IPS-18a (cell line): ENCODE measurements at regions not wholly inside any gene's neighbourhood (a gene's known extent, or its start where the extent isn't known, plus 50 kb on each side); places are given as distances from the start of the nearest gene placed in this dataset.

ENCODE experiments used
- H3K27ac ChIP-seq: one replicate; pipeline ENCODE4 v1.5.1; 2013; ENCODE audit warnings: low read length
- H3K27me3 ChIP-seq: one replicate; pipeline ENCODE4 v1.6.1; 2013; ENCODE audit warnings: mild to moderate bottlenecking, low read length; ENCODE audit not compliant: control insufficient read depth, insufficient read depth
- H3K36me3 ChIP-seq: one replicate; pipeline ENCODE4 v1.6.1; 2013; ENCODE audit warnings: low read depth, low read length; ENCODE audit not compliant: control insufficient read depth
- H3K4me1 ChIP-seq: one replicate; pipeline ENCODE4 v1.6.1; 2013; ENCODE audit warnings: low read depth, low read length; ENCODE audit not compliant: control insufficient read depth
- H3K4me3 ChIP-seq: one replicate; pipeline ENCODE4 v1.5.1; 2013; ENCODE audit warnings: low read length
- H3K9ac ChIP-seq: one replicate; pipeline ENCODE4 v1.6.1; 2013; ENCODE audit warnings: mild to moderate bottlenecking, low read length, moderate library complexity
- H3K9me3 ChIP-seq: one replicate; pipeline ENCODE4 v1.6.1; 2013; ENCODE audit warnings: low read depth, low read length; ENCODE audit not compliant: control insufficient read depth

DNA sequence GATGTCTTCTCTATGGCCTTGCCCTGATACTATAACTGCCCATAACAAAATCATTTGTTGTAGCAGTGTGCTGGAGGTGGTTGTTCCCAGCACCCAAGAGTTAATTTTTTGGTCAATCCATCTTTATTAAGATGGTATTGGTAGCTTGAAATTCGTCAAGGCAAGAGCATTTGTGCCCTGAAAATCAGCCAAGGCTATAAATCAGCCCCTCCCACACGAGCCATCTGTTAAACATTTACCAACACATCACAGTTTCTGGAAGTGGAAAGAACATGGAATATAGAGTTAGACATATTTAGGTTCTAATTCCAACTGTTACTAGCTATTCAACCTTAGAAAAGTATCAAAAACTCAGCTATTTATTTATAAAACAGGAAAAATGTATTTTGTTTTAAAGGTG is 888.4 kb upstream of the GJE1 start:
- Histone ChIP-seq H3K36me3 (no peaks in the 10 kb centered on the region), H3K9me3 (no peaks in the 10 kb centered on the region), H3K4me1 (no peaks in the 10 kb centered on the region), H3K4me3 (no peak overlapping the region), H3K27ac (no peak overlapping the region), H3K9ac (no peak overlapping the region), H3K27me3 (no peaks in the 10 kb centered on the region)

- Histone ChIP-seq H3K27ac (no peak overlapping the region), H3K36me3 (no peaks in the 10 kb centered on the region), H3K4me3 (no peak overlapping the region), H3K9me3 (no peaks in the 10 kb centered on the region), H3K27me3 (no peaks in the 10 kb centered on the region), H3K4me1 (no peaks in the 10 kb centered on the region), H3K9ac (no peak overlapping the region)
These were observed 889.8 kb upstream of the GJE1 start for GRCh38 chr6:141242957-141243356.

DNA sequence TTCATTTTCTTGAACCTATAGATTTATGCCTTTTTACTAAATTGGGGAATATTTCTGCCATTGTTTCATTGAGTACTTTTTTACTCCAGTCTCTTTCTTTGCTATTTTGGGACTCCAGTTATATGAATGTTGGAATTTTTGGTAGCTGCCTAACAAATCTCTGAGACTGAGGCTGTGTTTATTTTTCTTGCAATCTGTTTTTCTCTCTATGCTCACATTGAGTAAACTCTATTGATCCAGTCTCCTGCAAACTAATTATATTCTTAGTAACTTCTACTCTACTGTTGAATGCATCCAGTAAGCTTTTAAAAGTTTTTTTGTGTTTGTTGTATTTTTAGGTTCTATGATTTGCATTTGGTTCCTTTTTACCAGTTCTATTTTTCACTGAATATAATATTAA is 903.4 kb upstream of the GJE1 start:
- H3K9ac ChIP-seq, result no peak overlapping the region
- no peak overlapping the region for H3K4me3 ChIP-seq
- H3K4me1 ChIP-seq, result no peaks in the 10 kb centered on the region
- H3K9me3 ChIP-seq, result peaks cover 5% of the 10 kb centered on the region
- H3K27ac ChIP-seq, result no peak overlapping the region
- H3K36me3 ChIP-seq, result no peaks in the 10 kb centered on the region
- no peaks in the 10 kb centered on the region for H3K27me3 ChIP-seq

DNA sequence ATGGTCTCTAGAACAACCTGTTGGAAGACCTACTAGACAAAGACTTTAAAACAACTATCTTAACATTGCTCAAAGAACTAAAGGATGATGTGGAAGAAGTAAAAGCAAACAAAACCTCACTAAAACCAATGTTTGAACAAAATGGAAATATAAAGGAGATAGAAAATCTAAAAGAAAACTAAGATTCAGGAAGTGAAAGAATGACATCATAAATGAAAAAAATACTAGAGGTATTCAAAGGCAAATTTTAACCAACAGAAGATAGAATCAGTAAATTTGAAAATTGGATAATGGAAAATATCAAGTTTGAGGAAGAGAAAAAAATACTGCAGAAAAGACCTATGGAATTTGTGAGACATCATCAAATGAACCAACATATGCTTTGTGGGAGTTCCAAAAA is 914.1 kb upstream of the GJE1 start:
- Histone ChIP-seq H3K9ac (no peak overlapping the region), H3K27ac (no peak overlapping the region), H3K9me3 (peaks cover 14% of the 10 kb centered on the region), H3K27me3 (no peaks in the 10 kb centered on the region), H3K4me3 (no peak overlapping the region), H3K4me1 (no peaks in the 10 kb centered on the region), H3K36me3 (no peaks in the 10 kb centered on the region)

DNA sequence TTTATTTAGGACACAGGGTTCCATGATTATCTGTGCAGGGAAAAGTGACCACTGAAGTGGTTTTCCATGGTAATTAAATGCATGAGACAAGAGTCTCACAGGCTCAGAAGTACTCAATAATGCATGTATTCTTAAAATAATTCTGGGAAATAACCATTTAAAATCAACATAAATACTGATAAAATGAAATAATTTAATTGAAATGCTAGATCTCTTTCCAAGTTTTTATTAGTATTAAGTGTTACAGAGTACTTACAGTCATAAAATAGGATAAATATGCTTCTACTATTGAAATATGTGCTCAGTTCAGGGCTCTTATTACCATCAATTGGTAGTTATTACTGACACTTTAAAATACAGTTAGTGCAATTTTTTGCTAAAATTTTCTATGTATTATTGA is 916.0 kb upstream of the GJE1 start:
- H3K9me3 ChIP-seq, result peaks cover 14% of the 10 kb centered on the region
- H3K27ac ChIP-seq, result no peak overlapping the region
- H3K4me1 ChIP-seq, result no peaks in the 10 kb centered on the region
- H3K36me3 ChIP-seq, result no peaks in the 10 kb centered on the region
- no peaks in the 10 kb centered on the region for H3K27me3 ChIP-seq
- no peak overlapping the region for H3K4me3 ChIP-seq
- H3K9ac ChIP-seq, result no peak overlapping the region

DNA sequence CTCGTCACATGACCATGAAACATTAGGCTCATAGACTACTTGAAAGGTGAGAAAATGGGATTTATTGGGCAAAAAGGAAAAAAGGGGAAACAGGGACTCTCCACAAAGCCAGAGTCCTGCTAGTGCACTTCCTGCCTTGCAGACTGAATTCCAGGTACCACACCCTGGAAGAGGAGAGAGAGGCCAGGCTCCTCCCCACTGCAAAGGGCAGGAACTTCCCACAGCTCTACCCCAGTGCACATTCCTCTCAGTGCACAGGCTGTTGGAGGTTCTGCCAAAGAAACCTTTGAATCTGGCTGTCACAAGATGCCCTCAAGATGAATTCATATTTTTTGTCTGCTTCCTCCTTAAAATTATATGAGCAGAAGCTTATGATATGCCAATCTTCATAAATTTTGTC is 920.4 kb upstream of the GJE1 start:
- H3K4me1 ChIP-seq, result no peaks in the 10 kb centered on the region
- H3K27me3 ChIP-seq, result no peaks in the 10 kb centered on the region
- no peak overlapping the region for H3K9ac ChIP-seq
- no peak overlapping the region for H3K27ac ChIP-seq
- H3K9me3 ChIP-seq, result no peaks in the 10 kb centered on the region
- H3K36me3 ChIP-seq, result no peaks in the 10 kb centered on the region
- H3K4me3 ChIP-seq, result no peak overlapping the region

- H3K9ac ChIP-seq, result no peak overlapping the region
- H3K27me3 ChIP-seq, result no peaks in the 10 kb centered on the region
- no peak overlapping the region for H3K27ac ChIP-seq
- H3K9me3 ChIP-seq, result no peaks in the 10 kb centered on the region
- no peaks in the 10 kb centered on the region for H3K4me1 ChIP-seq
- no peak overlapping the region for H3K4me3 ChIP-seq
- no peaks in the 10 kb centered on the region for H3K36me3 ChIP-seq
These were observed 920.9 kb upstream of the GJE1 start for GRCh38 chr6:141211845-141212244.

DNA sequence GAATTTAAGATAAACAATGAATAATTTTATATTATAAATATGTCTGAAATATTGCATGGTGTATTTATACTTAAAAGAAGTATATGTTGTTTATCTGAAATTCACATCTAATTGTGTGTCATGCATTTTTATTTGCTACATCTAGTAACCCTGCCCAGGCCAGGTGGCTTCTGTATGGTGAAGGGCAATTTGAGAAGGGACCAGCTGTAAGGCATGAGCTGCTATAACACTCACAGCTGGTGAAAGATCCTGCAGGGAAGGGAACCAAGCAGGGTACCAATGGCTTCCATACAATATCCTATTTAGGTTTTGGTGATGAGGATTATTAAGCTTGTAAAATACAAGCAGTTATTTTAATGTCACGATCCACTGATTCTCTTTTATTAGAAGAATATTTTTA is 921.8 kb upstream of the GJE1 start:
- H3K4me1 ChIP-seq, result no peaks in the 10 kb centered on the region
- H3K36me3 ChIP-seq, result no peaks in the 10 kb centered on the region
- no peak overlapping the region for H3K4me3 ChIP-seq
- no peak overlapping the region for H3K9ac ChIP-seq
- no peaks in the 10 kb centered on the region for H3K27me3 ChIP-seq
- no peak overlapping the region for H3K27ac ChIP-seq
- no peaks in the 10 kb centered on the region for H3K9me3 ChIP-seq

- no peaks in the 10 kb centered on the region for H3K9me3 ChIP-seq
- H3K27ac ChIP-seq, result no peak overlapping the region
- H3K4me1 ChIP-seq, result no peaks in the 10 kb centered on the region
- no peak overlapping the region for H3K9ac ChIP-seq
- H3K4me3 ChIP-seq, result no peak overlapping the region
- H3K27me3 ChIP-seq, result no peaks in the 10 kb centered on the region
- no peaks in the 10 kb centered on the region for H3K36me3 ChIP-seq
These were observed 922.8 kb upstream of the GJE1 start for GRCh38 chr6:141209890-141210289.

- no peak overlapping the region for H3K27ac ChIP-seq
- H3K4me3 ChIP-seq, result no peak overlapping the region
- H3K9me3 ChIP-seq, result no peaks in the 10 kb centered on the region
- H3K36me3 ChIP-seq, result no peaks in the 10 kb centered on the region
- H3K27me3 ChIP-seq, result no peaks in the 10 kb centered on the region
- H3K9ac ChIP-seq, result no peak overlapping the region
- H3K4me1 ChIP-seq, result no peaks in the 10 kb centered on the region
These were observed 924.6 kb upstream of the GJE1 start for GRCh38 chr6:141208101-141208500.

DNA sequence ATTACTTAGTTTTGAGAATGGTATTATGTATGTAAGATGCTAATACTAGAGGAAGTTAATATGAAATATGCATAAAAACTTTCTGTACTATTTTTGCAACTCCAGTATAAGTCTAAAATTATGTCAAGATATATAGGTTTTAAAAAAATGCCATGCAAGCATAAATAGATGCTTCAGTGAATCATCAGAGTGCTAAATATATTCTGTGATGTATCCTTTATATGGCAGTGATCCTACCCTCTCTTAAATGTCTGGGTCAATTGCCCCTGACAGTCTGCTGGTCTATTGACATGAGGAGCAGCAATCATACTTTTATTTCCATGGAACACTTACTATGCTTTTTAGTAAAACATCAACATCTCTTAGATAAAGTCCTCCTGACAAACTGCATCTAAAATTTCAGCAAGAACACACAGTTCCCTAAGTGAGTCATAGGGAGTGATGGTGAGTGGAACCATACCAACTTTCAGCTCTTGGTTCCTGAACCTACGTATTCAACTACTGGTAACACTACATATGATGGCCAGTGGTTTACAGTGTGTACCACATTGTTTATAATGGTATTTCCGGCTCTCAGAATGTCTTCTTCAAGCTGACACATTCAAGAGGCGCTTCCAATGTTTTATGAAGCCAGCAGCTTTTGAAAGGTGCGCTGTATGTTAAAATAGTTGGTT is 928.7 kb upstream of the GJE1 start:
- H3K4me3 ChIP-seq, result no peak overlapping the region
- no peaks in the 10 kb centered on the region for H3K36me3 ChIP-seq
- H3K27ac ChIP-seq, result no peak overlapping the region

GRCh38 chr6:141202626-141203025 is 930.1 kb upstream of the GJE1 start:
- H3K4me1 ChIP-seq, result no peaks in the 10 kb centered on the region

More for the DNA sequence above, 928.7 kb upstream of the GJE1 start:
- Histone ChIP-seq H3K27me3 (no peaks in the 10 kb centered on the region), H3K9ac (no peak overlapping the region), H3K4me1 (no peaks in the 10 kb centered on the region), H3K9me3 (no peaks in the 10 kb centered on the region)

More at GRCh38 chr6:141202626-141203025, 930.1 kb upstream of the GJE1 start:
- Histone ChIP-seq H3K9ac (no peak overlapping the region), H3K9me3 (no peaks in the 10 kb centered on the region), H3K36me3 (no peaks in the 10 kb centered on the region), H3K27ac (no peak overlapping the region), H3K27me3 (no peaks in the 10 kb centered on the region), H3K4me3 (no peak overlapping the region)
